H1 (cell line): ENCODE measurements at regions not wholly inside any gene's neighbourhood (a gene's known extent, or its start where the extent isn't known, plus 50 kb on each side); places are given as distances from the start of the nearest gene placed in this dataset.

Source experiments
- CBX5 ChIP-seq: fragments of 300-800, 300-1000 bp; sonication (generic); IDR thresholded peaks from 2 replicates; pipeline ENCODE4 v1.7.1; 2016; ENCODE audit warnings: antibody characterized with exemption, low read length, low read depth
- CBX8 ChIP-seq: fragments of 300-800, 300-1000 bp; sonication (generic); IDR thresholded peaks from 2 replicates; pipeline ENCODE4 v1.7.1; 2016; ENCODE audit warnings: low read depth, low read length, borderline replicate concordance
- CHD1 ChIP-seq: IDR thresholded peaks from 2 replicates; pipeline ENCODE4 v1.6.1; 2012; ENCODE audit warnings: low read depth, low read length, improper control_type of control experiment
- EP300 ChIP-seq, 2 experiments: IDR thresholded peaks; 1 replicate in 1 of 2; 2 replicates in 1 of 2; pipeline ENCODE4 v1.6.1; 2011 to 2012; ENCODE audit warnings: low read depth in 2 of 2, low read length in 2 of 2, mild to moderate bottlenecking in 2 of 2, borderline replicate concordance in 1 of 2, inconsistent platforms in 1 of 2, moderate library complexity in 1 of 2
- KDM1A ChIP-seq: fragments of 200-600, 300-600 bp; sonication (generic); IDR thresholded peaks from 2 replicates; pipeline ENCODE4 v1.7.1; 2016; ENCODE audit warnings: mild to moderate bottlenecking, low read length, borderline replicate concordance
- TAF1 ChIP-seq: IDR thresholded peaks from 2 replicates; pipeline ENCODE4 v1.6.1; 2011; ENCODE audit warnings: mild to moderate bottlenecking, low read depth, low read length
- ZNF274 ChIP-seq: IDR thresholded peaks from 2 replicates; pipeline ENCODE4 v1.7.0; 2012; ENCODE audit warnings: low read length, borderline replicate concordance; ENCODE audit errors: extremely low read depth
- TF ChIP-seq, protein P1 (sequence below): fragments of 300-600 bp; sonication (generic); IDR thresholded peaks from 2 replicates; pipeline ENCODE4 v1.7.1; 2012; ENCODE audit warnings: low read length, moderate library complexity, mild to moderate bottlenecking, inconsistent platforms; ENCODE audit not compliant: insufficient replicate concordance

DNA sequence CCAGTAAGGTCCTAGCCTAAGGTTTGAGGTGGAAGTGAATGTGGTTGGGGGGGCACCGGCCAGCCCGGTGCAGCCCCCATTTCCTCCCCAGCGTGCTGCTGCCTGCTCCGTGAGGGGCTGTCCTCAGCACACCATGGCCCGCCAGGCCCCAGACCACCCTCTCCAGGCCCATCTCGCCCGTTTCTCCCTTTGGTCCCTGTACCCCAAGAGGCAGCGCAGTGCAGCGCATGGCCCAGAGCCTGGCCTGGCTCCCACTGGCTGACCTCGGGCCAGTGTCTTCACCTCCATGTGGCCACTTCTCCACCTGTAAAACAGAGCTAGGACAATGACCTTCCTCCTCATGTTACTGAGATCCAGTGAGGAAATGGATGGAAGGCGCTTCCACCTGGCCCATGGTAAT lies 170.0 kb upstream of the GSE1 start (continued):
- TF ChIP-seq, protein P1, sequence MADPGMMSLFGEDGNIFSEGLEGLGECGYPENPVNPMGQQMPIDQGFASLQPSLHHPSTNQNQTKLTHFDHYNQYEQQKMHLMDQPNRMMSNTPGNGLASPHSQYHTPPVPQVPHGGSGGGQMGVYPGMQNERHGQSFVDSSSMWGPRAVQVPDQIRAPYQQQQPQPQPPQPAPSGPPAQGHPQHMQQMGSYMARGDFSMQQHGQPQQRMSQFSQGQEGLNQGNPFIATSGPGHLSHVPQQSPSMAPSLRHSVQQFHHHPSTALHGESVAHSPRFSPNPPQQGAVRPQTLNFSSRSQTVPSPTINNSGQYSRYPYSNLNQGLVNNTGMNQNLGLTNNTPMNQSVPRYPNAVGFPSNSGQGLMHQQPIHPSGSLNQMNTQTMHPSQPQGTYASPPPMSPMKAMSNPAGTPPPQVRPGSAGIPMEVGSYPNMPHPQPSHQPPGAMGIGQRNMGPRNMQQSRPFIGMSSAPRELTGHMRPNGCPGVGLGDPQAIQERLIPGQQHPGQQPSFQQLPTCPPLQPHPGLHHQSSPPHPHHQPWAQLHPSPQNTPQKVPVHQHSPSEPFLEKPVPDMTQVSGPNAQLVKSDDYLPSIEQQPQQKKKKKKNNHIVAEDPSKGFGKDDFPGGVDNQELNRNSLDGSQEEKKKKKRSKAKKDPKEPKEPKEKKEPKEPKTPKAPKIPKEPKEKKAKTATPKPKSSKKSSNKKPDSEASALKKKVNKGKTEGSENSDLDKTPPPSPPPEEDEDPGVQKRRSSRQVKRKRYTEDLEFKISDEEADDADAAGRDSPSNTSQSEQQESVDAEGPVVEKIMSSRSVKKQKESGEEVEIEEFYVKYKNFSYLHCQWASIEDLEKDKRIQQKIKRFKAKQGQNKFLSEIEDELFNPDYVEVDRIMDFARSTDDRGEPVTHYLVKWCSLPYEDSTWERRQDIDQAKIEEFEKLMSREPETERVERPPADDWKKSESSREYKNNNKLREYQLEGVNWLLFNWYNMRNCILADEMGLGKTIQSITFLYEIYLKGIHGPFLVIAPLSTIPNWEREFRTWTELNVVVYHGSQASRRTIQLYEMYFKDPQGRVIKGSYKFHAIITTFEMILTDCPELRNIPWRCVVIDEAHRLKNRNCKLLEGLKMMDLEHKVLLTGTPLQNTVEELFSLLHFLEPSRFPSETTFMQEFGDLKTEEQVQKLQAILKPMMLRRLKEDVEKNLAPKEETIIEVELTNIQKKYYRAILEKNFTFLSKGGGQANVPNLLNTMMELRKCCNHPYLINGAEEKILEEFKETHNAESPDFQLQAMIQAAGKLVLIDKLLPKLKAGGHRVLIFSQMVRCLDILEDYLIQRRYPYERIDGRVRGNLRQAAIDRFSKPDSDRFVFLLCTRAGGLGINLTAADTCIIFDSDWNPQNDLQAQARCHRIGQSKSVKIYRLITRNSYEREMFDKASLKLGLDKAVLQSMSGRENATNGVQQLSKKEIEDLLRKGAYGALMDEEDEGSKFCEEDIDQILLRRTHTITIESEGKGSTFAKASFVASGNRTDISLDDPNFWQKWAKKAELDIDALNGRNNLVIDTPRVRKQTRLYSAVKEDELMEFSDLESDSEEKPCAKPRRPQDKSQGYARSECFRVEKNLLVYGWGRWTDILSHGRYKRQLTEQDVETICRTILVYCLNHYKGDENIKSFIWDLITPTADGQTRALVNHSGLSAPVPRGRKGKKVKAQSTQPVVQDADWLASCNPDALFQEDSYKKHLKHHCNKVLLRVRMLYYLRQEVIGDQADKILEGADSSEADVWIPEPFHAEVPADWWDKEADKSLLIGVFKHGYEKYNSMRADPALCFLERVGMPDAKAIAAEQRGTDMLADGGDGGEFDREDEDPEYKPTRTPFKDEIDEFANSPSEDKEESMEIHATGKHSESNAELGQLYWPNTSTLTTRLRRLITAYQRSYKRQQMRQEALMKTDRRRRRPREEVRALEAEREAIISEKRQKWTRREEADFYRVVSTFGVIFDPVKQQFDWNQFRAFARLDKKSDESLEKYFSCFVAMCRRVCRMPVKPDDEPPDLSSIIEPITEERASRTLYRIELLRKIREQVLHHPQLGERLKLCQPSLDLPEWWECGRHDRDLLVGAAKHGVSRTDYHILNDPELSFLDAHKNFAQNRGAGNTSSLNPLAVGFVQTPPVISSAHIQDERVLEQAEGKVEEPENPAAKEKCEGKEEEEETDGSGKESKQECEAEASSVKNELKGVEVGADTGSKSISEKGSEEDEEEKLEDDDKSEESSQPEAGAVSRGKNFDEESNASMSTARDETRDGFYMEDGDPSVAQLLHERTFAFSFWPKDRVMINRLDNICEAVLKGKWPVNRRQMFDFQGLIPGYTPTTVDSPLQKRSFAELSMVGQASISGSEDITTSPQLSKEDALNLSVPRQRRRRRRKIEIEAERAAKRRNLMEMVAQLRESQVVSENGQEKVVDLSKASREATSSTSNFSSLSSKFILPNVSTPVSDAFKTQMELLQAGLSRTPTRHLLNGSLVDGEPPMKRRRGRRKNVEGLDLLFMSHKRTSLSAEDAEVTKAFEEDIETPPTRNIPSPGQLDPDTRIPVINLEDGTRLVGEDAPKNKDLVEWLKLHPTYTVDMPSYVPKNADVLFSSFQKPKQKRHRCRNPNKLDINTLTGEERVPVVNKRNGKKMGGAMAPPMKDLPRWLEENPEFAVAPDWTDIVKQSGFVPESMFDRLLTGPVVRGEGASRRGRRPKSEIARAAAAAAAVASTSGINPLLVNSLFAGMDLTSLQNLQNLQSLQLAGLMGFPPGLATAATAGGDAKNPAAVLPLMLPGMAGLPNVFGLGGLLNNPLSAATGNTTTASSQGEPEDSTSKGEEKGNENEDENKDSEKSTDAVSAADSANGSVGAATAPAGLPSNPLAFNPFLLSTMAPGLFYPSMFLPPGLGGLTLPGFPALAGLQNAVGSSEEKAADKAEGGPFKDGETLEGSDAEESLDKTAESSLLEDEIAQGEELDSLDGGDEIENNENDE, result no peak
- no peak for TF ChIP-seq TAF1
- no peak for TF ChIP-seq CBX8
- TF ChIP-seq ZNF274, result no peak
- no peak for TF ChIP-seq EP300 (IDR thresholded peaks at IDR 0.05; ENCODE audit: borderline replicate concordance in 1 of 2, low read depth in 2 of 2, low read length in 2 of 2)
- TF ChIP-seq CBX5, result no peak
- no peak for TF ChIP-seq CHD1
- TF ChIP-seq KDM1A, result no peak
